ENCODE measurements at regions not wholly inside any gene's neighbourhood (a gene's known extent, or its start where the extent isn't known, plus 50 kb on each side); places are given as distances from the start of the nearest gene placed in this dataset.
"Not testable (repeated sequence)": the region's sequence is repeated elsewhere in the genome, so short reads cannot be mapped to it uniquely, and the experiment has no call there.

- H3K9ac ChIP-seq (ENCODE audit: low read depth in 1 of 2, low read length in 2 of 2), result no peak overlapping the region
- no peak overlapping the region for H3K27ac ChIP-seq (ENCODE audit: low read depth in 1 of 2, low read length in 2 of 2)
- no peaks in the 10 kb centered on the region for H3K4me1 ChIP-seq (ENCODE audit: control insufficient read depth in 4 of 4, insufficient read depth in 4 of 4, low read length in 3 of 4)
- H3K9me3 ChIP-seq (ENCODE audit: control insufficient read depth in 4 of 4, low read length in 3 of 4), result peaks cover 0 to 2% (median 0%) of the 10 kb centered on the region in 4 donors
- no peak for DNase-seq (ENCODE audit: low spot score)
- WGBS, result 73% methylated on average over 4 of the region's 4 CpGs
- H3K4me3 ChIP-seq (ENCODE audit: low read depth in 1 of 3, low read length in 3 of 3), result no peak overlapping the region
- TF ChIP-seq YY1 (IDR thresholded peaks at IDR 0.05) (no peak), HNF4A (conservative IDR thresholded peaks at IDR 0.05) (no peak), FOXA1 (IDR thresholded peaks at IDR 0.05) (no peak), RAD21 (IDR thresholded peaks at IDR 0.05) (no peak), EGR1 (IDR thresholded peaks at IDR 0.05; ENCODE audit: low read depth in 2 of 2) (no peak), SP1 (IDR thresholded peaks at IDR 0.05) (no peak), RXRA (IDR thresholded peaks at IDR 0.05) (no peak)
- H3K36me3 ChIP-seq (ENCODE audit: control insufficient read depth in 4 of 4, insufficient read depth in 3 of 4, low read depth in 1 of 4, low read length in 3 of 4), result no peaks in the 10 kb centered on the region
- no peaks in the 10 kb centered on the region for H3K27me3 ChIP-seq (ENCODE audit: control insufficient read depth in 4 of 4, insufficient read depth in 4 of 4, low read length in 3 of 4)
Observed at GRCh38 chr22:34623580-34623979, 442.4 kb upstream of the ISX start.

GRCh38 chr22:34625892-34626291 lies 440.1 kb upstream of the ISX start:
- H3K9ac ChIP-seq (ENCODE audit: low read depth in 1 of 2, low read length in 2 of 2); H3K4me3 ChIP-seq (ENCODE audit: low read depth in 1 of 3, low read length in 3 of 3); H3K36me3 ChIP-seq (ENCODE audit: control insufficient read depth in 4 of 4, insufficient read depth in 3 of 4, low read depth in 1 of 4, low read length in 3 of 4); H3K27ac ChIP-seq (ENCODE audit: low read depth in 1 of 2, low read length in 2 of 2); H3K4me1 ChIP-seq (ENCODE audit: control insufficient read depth in 4 of 4, insufficient read depth in 4 of 4, low read length in 3 of 4); DNase-seq (ENCODE audit: low spot score); H3K27me3 ChIP-seq (ENCODE audit: control insufficient read depth in 4 of 4, insufficient read depth in 4 of 4, low read length in 3 of 4); H3K9me3 ChIP-seq (ENCODE audit: control insufficient read depth in 4 of 4, low read length in 3 of 4): not testable (repeated sequence)
- 89% methylated on average over 26 of the region's 30 CpGs for WGBS

- Histone ChIP-seq H3K27ac (ENCODE audit: low read depth in 1 of 2, low read length in 2 of 2) (no peak overlapping the region), H3K4me3 (ENCODE audit: low read depth in 1 of 3, low read length in 3 of 3) (no peak overlapping the region), H3K27me3 (ENCODE audit: control insufficient read depth in 4 of 4, insufficient read depth in 4 of 4, low read length in 3 of 4) (peaks cover 0 to 3% (median 1%) of the 10 kb centered on the region in 4 donors), H3K4me1 (ENCODE audit: control insufficient read depth in 4 of 4, insufficient read depth in 4 of 4, low read length in 3 of 4) (no peaks in the 10 kb centered on the region), H3K36me3 (ENCODE audit: control insufficient read depth in 4 of 4, insufficient read depth in 3 of 4, low read depth in 1 of 4, low read length in 3 of 4) (no peaks in the 10 kb centered on the region), H3K9me3 (ENCODE audit: control insufficient read depth in 4 of 4, low read length in 3 of 4) (no peaks in the 10 kb centered on the region), H3K9ac (ENCODE audit: low read depth in 1 of 2, low read length in 2 of 2) (no peak overlapping the region)
- no peak for DNase-seq (ENCODE audit: low spot score)
- TF ChIP-seq TAF1 (conservative IDR thresholded peaks at IDR 0.05) (no peak), HNF4A (conservative IDR thresholded peaks at IDR 0.05) (no peak), REST (IDR thresholded peaks at IDR 0.05) (no peak), RXRA (IDR thresholded peaks at IDR 0.05) (no peak), ZBTB33 (IDR thresholded peaks at IDR 0.05) (no peak), EGR1 (IDR thresholded peaks at IDR 0.05; ENCODE audit: low read depth in 2 of 2) (no peak), SP1 (IDR thresholded peaks at IDR 0.05) (no peak)
- 17% methylated on average over 2 of the region's 2 CpGs for WGBS
Observed at GRCh38 chr22:34638128-34638527, 427.8 kb upstream of the ISX start.
